H9 (cell line): ENCODE measurements at regions not wholly inside any gene's neighbourhood (a gene's known extent, or its start where the extent isn't known, plus 50 kb on each side); places are given as distances from the start of the nearest gene placed in this dataset.

Source experiments
- DNase-seq: peaks from one replicate; pipeline ENCODE4 v3.0.0-alpha.2; 2017
- H2AFZ ChIP-seq: one replicate; pipeline ENCODE4 v1.6.1; 2013; ENCODE audit warnings: mild to moderate bottlenecking, low read length, control low read depth, moderate library complexity
- H2AK5ac ChIP-seq: 2 replicates; pipeline ENCODE4 v1.6.1; 2013; ENCODE audit warnings: low read length, control low read depth, mixed read lengths; ENCODE audit not compliant: insufficient read length
- H2BK120ac ChIP-seq: one replicate; pipeline ENCODE4 v1.6.1; 2013; ENCODE audit warnings: low read depth, mild to moderate bottlenecking, low read length, control low read depth, inconsistent platforms; ENCODE audit not compliant: poor library complexity, severe bottlenecking
- H2BK12ac ChIP-seq: 2 replicates; pipeline ENCODE4 v1.6.1; 2013; ENCODE audit warnings: low read length, control low read depth, mixed read lengths, low read depth; ENCODE audit not compliant: insufficient read length
- H2BK15ac ChIP-seq: 2 replicates; pipeline ENCODE4 v1.6.1; 2013; ENCODE audit warnings: low read depth, low read length, control low read depth
- H2BK20ac ChIP-seq: one replicate; pipeline ENCODE4 v1.6.1; 2013; ENCODE audit warnings: low read depth, mild to moderate bottlenecking, low read length, control low read depth, inconsistent platforms; ENCODE audit not compliant: poor library complexity, severe bottlenecking
- H2BK5ac ChIP-seq: 2 replicates; pipeline ENCODE4 v1.6.1; 2013; ENCODE audit warnings: low read length, control low read depth, mixed read lengths; ENCODE audit not compliant: insufficient read length
- H3K14ac ChIP-seq: 2 replicates; pipeline ENCODE4 v1.6.1; 2013; ENCODE audit warnings: low read length, control low read depth; ENCODE audit not compliant: insufficient read depth
- H3K18ac ChIP-seq: 2 replicates; pipeline ENCODE4 v1.6.1; 2013; ENCODE audit warnings: low read depth, mild to moderate bottlenecking, mixed read lengths, low read length, control low read depth; ENCODE audit not compliant: insufficient read length
- H3K23ac ChIP-seq: 2 replicates; pipeline ENCODE4 v1.6.1; 2013; ENCODE audit warnings: low read length, control low read depth, mixed read lengths, low read depth; ENCODE audit not compliant: insufficient read length
- H3K23me2 ChIP-seq: 2 replicates; pipeline ENCODE4 v1.6.1; 2013; ENCODE audit warnings: low read depth, mild to moderate bottlenecking, mixed read lengths, low read length, control low read depth; ENCODE audit not compliant: insufficient read length, poor library complexity, severe bottlenecking
- H3K27ac ChIP-seq: 2 replicates; pipeline ENCODE4 v1.5.1; 2013; ENCODE audit warnings: low read length, control low read depth, mixed read lengths, low read depth; ENCODE audit not compliant: insufficient read length
- H3K27me3 ChIP-seq: 2 replicates; pipeline ENCODE4 v1.6.1; 2013; ENCODE audit warnings: low read length, control low read depth, inconsistent platforms; ENCODE audit not compliant: insufficient read depth
- H3K4ac ChIP-seq: 2 replicates; pipeline ENCODE4 v1.6.1; 2013; ENCODE audit warnings: low read depth, mild to moderate bottlenecking, control low read depth, inconsistent platforms, low read length, moderate library complexity
- H3K4me1 ChIP-seq: 2 replicates; pipeline ENCODE4 v1.6.1; 2013; ENCODE audit warnings: low read length, control low read depth, inconsistent platforms; ENCODE audit not compliant: insufficient read depth
- H3K4me2 ChIP-seq: 2 replicates; pipeline ENCODE4 v1.6.1; 2013; ENCODE audit warnings: low read length, control low read depth, mixed read lengths; ENCODE audit not compliant: insufficient read length, insufficient read depth
- H3K56ac ChIP-seq: 2 replicates; pipeline ENCODE4 v1.6.1; 2013; ENCODE audit warnings: low read depth, mild to moderate bottlenecking, mixed read lengths, low read length, control low read depth; ENCODE audit not compliant: insufficient read length
- H3K79me1 ChIP-seq: 2 replicates; pipeline ENCODE4 v1.6.1; 2013; ENCODE audit warnings: low read depth, mild to moderate bottlenecking, moderate library complexity, low read length, control low read depth, inconsistent platforms; ENCODE audit not compliant: insufficient read depth, poor library complexity, severe bottlenecking
- H3K79me2 ChIP-seq: 2 replicates; pipeline ENCODE4 v1.6.1; 2013; ENCODE audit warnings: low read length, control low read depth, inconsistent platforms; ENCODE audit not compliant: insufficient read depth
- H3K9ac ChIP-seq: 2 replicates; pipeline ENCODE4 v1.6.1; 2013; ENCODE audit warnings: low read length, control low read depth, mixed read lengths; ENCODE audit not compliant: insufficient read length; ENCODE audit errors: extremely low read depth
- H3K9me3 ChIP-seq: one replicate; pipeline ENCODE4 v1.6.1; 2013; ENCODE audit warnings: low read depth, low read length, inconsistent platforms; ENCODE audit not compliant: control insufficient read depth
- H3T11ph ChIP-seq: one replicate; pipeline ENCODE4 v1.6.1; 2013; ENCODE audit warnings: mild to moderate bottlenecking, low read length, control low read depth, inconsistent platforms
- H4K20me1 ChIP-seq: one replicate; pipeline ENCODE4 v1.6.1; 2013; ENCODE audit not compliant: control insufficient read depth, insufficient read length, insufficient read depth
- H4K5ac ChIP-seq: 2 replicates; pipeline ENCODE4 v1.6.1; 2013; ENCODE audit warnings: low read depth, mild to moderate bottlenecking, mixed read lengths, low read length, control low read depth; ENCODE audit not compliant: insufficient read length
- H4K8ac ChIP-seq: replicated peaks from 2 replicates; pipeline ENCODE4 v1.6.1; 2013; ENCODE audit warnings: low read length, control low read depth, mixed read lengths, low read depth; ENCODE audit not compliant: insufficient read length
- H4K91ac ChIP-seq: 2 replicates; pipeline ENCODE4 v1.6.1; 2013; ENCODE audit warnings: low read depth, mild to moderate bottlenecking, moderate library complexity, mixed read lengths, low read length, control low read depth; ENCODE audit not compliant: insufficient read length
- H3K27ac Mint-ChIP-seq, 3 experiments: 2 replicates in 2 of 3; 3 replicates in 1 of 3; pipeline ENCODE4 v1.8.0; 2020 to 2021; ENCODE audit warnings: mixed read lengths in 3 of 3, mild to moderate bottlenecking in 1 of 3, moderate library complexity in 1 of 3
- H3K27me3 Mint-ChIP-seq: 2 replicates; pipeline ENCODE4 v1.8.0; 2021; ENCODE audit warnings: low read depth, mild to moderate bottlenecking, moderate library complexity, mixed read lengths
- H3K36me3 Mint-ChIP-seq, 3 experiments: 2 replicates in 2 of 3; 3 replicates in 1 of 3; pipeline ENCODE4 v1.8.0; 2020 to 2021; ENCODE audit warnings: low read depth in 3 of 3, mixed read lengths in 3 of 3; ENCODE audit not compliant: insufficient read depth in 1 of 3
- H3K4me1 Mint-ChIP-seq, 2 experiments: 2 replicates each; pipeline ENCODE4 v1.8.0; 2020; ENCODE audit warnings: mixed read lengths in 2 of 2
- H3K4me3 Mint-ChIP-seq, 2 experiments: 2 replicates in 1 of 2; 3 replicates in 1 of 2; pipeline ENCODE4 v1.8.0; 2020 to 2021; ENCODE audit warnings: mild to moderate bottlenecking in 2 of 2, mixed read lengths in 2 of 2, moderate library complexity in 1 of 2
- H3K9me3 Mint-ChIP-seq, 2 experiments: 2 replicates in 1 of 2; 3 replicates in 1 of 2; pipeline ENCODE4 v1.8.0; 2020; ENCODE audit warnings: mild to moderate bottlenecking in 2 of 2, mixed read lengths in 2 of 2, moderate library complexity in 1 of 2
- TF ChIP-seq, protein P1 (sequence below): fragments of 200-600 bp; sonication (generic); conservative IDR thresholded peaks from 3 replicates; pipeline ENCODE4 v1.8.0; 2021; ENCODE audit warnings: antibody characterized with exemption, mild to moderate bottlenecking

DNA sequence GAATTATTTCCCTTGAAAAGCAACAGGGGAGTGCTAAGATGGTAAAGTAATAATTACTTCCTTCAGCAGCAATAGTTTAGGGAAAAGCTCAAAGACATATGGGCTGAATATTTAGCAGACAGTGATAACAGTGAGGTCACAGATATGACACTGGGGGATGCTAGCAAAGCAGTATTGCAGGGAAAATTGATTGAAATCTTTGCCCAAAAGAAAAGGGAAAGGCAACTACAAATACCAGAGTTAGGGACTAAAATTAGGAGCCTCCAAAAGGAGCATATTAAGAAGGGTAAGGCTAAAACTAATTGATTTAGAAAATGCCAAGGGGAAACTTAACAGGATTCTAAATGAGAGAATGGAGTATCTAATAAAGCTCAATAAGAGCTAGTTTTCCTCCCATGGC lies 1191.3 kb upstream of the TENM3 start:
- Histone ChIP-seq H2BK120ac (no peak overlapping the region), H3K27me3 (no peaks in the 10 kb centered on the region), H3K4ac (no peak overlapping the region), H2BK12ac (no peak overlapping the region), H3K79me2 (no peaks in the 10 kb centered on the region), H3K4me1 (no peaks in the 10 kb centered on the region), H3K23me2 (no peaks in the 10 kb centered on the region), H3K9me3 (no peaks in the 10 kb centered on the region), H4K8ac (no peak overlapping the region), H4K20me1 (no peaks in the 10 kb centered on the region), H3T11ph (no peak overlapping the region), H3K18ac (no peak overlapping the region), H4K91ac (no peak overlapping the region), H3K79me1 (no peaks in the 10 kb centered on the region), H3K4me2 (no peak overlapping the region), H3K23ac (no peak overlapping the region), H3K27ac (no peak overlapping the region), H2BK15ac (no peak overlapping the region), H2BK5ac (no peak overlapping the region), H2AK5ac (no peak overlapping the region), H4K5ac (no peak overlapping the region), H2AFZ (no peak overlapping the region), H3K56ac (no peak overlapping the region), H3K9ac (no peak overlapping the region), H3K14ac (no peak overlapping the region), H2BK20ac (no peak overlapping the region)
- Mint-ChIP-seq H3K27ac (no peak overlapping the region), H3K27me3 (no peaks in the 10 kb centered on the region), H3K4me1 (no peaks in the 10 kb centered on the region), H3K4me3 (no peak overlapping the region), H3K36me3 (no peaks in the 10 kb centered on the region), H3K9me3 (no peaks in the 10 kb centered on the region)
- TF ChIP-seq, protein P1, sequence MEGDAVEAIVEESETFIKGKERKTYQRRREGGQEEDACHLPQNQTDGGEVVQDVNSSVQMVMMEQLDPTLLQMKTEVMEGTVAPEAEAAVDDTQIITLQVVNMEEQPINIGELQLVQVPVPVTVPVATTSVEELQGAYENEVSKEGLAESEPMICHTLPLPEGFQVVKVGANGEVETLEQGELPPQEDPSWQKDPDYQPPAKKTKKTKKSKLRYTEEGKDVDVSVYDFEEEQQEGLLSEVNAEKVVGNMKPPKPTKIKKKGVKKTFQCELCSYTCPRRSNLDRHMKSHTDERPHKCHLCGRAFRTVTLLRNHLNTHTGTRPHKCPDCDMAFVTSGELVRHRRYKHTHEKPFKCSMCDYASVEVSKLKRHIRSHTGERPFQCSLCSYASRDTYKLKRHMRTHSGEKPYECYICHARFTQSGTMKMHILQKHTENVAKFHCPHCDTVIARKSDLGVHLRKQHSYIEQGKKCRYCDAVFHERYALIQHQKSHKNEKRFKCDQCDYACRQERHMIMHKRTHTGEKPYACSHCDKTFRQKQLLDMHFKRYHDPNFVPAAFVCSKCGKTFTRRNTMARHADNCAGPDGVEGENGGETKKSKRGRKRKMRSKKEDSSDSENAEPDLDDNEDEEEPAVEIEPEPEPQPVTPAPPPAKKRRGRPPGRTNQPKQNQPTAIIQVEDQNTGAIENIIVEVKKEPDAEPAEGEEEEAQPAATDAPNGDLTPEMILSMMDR = no peak
- DNase-seq = no peak
